Gastrocnemius medialis (tissue), 4 donors: ENCODE measurements at regions not wholly inside any gene's neighbourhood (a gene's known extent, or its start where the extent isn't known, plus 50 kb on each side); places are given as distances from the start of the nearest gene placed in this dataset.

ENCODE experiments used
- POLR2A ChIP-seq, 2 donors: fragments of 450-650 bp; IDR thresholded peaks; one replicate each; pipeline ENCODE4 v1.6.1; 2017; ENCODE audit warnings: antibody characterized with exemption in 2 of 2, mild to moderate bottlenecking in 2 of 2, moderate library complexity in 2 of 2
- TF ChIP-seq, protein P1 (sequence below), 5 experiments: fragments of 450-650 bp in 3 of 5; fragments of 200-600 bp in 2 of 5; sonication (generic) in 2 of 5; IDR thresholded peaks in 4 of 5; conservative IDR thresholded peaks in 1 of 5; 1 replicate in 4 of 5; 2 replicates in 1 of 5; pipeline ENCODE4 v1.5.1; 2016 to 2019; ENCODE audit warnings: antibody characterized with exemption in 5 of 5, mild to moderate bottlenecking in 3 of 5, moderate library complexity in 3 of 5

DNA sequence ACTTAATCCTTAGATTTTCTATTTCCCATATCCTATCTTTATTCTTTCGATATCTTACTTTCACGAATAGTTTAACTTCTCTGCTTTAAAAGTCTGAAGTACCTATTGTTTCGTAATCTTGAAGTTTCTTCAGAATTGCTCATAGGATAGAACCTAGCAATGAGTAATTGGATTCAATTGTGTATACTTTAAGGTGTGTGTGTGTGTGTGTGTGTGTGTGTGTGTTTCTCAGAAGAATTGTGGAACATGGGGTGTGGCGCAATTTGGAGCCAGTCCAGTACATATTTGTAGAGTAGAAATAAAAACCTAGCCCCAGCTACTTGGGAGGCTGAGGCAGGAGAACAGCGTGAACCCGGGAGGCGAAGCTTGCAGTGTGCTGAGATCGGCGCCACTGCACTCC, 897.6 kb downstream of the BCL11A start:
- TF ChIP-seq, protein P1, sequence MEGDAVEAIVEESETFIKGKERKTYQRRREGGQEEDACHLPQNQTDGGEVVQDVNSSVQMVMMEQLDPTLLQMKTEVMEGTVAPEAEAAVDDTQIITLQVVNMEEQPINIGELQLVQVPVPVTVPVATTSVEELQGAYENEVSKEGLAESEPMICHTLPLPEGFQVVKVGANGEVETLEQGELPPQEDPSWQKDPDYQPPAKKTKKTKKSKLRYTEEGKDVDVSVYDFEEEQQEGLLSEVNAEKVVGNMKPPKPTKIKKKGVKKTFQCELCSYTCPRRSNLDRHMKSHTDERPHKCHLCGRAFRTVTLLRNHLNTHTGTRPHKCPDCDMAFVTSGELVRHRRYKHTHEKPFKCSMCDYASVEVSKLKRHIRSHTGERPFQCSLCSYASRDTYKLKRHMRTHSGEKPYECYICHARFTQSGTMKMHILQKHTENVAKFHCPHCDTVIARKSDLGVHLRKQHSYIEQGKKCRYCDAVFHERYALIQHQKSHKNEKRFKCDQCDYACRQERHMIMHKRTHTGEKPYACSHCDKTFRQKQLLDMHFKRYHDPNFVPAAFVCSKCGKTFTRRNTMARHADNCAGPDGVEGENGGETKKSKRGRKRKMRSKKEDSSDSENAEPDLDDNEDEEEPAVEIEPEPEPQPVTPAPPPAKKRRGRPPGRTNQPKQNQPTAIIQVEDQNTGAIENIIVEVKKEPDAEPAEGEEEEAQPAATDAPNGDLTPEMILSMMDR (IDR thresholded peaks at IDR 0.05 in 4 of 5, conservative IDR thresholded peaks at IDR 0.05 in 1 of 5): no peak
- TF ChIP-seq POLR2A (IDR thresholded peaks at IDR 0.05): no peak
